Endodermal cell (in vitro differentiated cells): ENCODE measurements at regions not wholly inside any gene's neighbourhood (a gene's known extent, or its start where the extent isn't known, plus 50 kb on each side); places are given as distances from the start of the nearest gene placed in this dataset.

Experiments
- DNase-seq: peaks from one replicate; pipeline ENCODE4 v3.0.0-alpha.2; 2017
- H3K27ac ChIP-seq: 2 replicates; pipeline ENCODE4 v1.5.1; 2013; ENCODE audit warnings: mild to moderate bottlenecking, low read depth, low read length, moderate library complexity
- H3K27me3 ChIP-seq: 2 replicates; pipeline ENCODE4 v1.6.1; 2013; ENCODE audit warnings: mild to moderate bottlenecking, low read length, moderate library complexity; ENCODE audit not compliant: insufficient read depth, control insufficient read depth, poor library complexity, severe bottlenecking
- H3K36me3 ChIP-seq: 2 replicates; pipeline ENCODE4 v1.7.0; 2013; ENCODE audit warnings: mild to moderate bottlenecking, low read length, moderate library complexity; ENCODE audit not compliant: control insufficient read depth, insufficient read depth
- H3K4me1 ChIP-seq: one replicate; pipeline ENCODE4 v1.7.0; 2013; ENCODE audit warnings: low read length; ENCODE audit not compliant: control insufficient read depth, insufficient read depth
- H3K4me3 ChIP-seq: 2 replicates; pipeline ENCODE4 v1.5.1; 2013; ENCODE audit warnings: mild to moderate bottlenecking, low read length, moderate library complexity
- H3K9ac ChIP-seq: 2 replicates; pipeline ENCODE4 v1.6.1; 2013; ENCODE audit warnings: mild to moderate bottlenecking, low read length, moderate library complexity; ENCODE audit not compliant: poor library complexity, severe bottlenecking; ENCODE audit errors: extremely low read depth
- H3K9me3 ChIP-seq: 2 replicates; pipeline ENCODE4 v1.6.1; 2013; ENCODE audit warnings: mild to moderate bottlenecking, low read length, moderate library complexity; ENCODE audit not compliant: control insufficient read depth
- H3K27ac Mint-ChIP-seq: 2 replicates; pipeline ENCODE4 v1.8.0; 2020; ENCODE audit warnings: mixed read lengths
- H3K27me3 Mint-ChIP-seq: 2 replicates; pipeline ENCODE4 v1.8.0; 2021; ENCODE audit warnings: mild to moderate bottlenecking, mixed read lengths; ENCODE audit not compliant: insufficient read depth
- H3K36me3 Mint-ChIP-seq: 2 replicates; pipeline ENCODE4 v1.8.0; 2020; ENCODE audit warnings: low read depth, mixed read lengths
- H3K4me1 Mint-ChIP-seq: 2 replicates; pipeline ENCODE4 v1.8.0; 2020; ENCODE audit warnings: mixed read lengths
- H3K4me3 Mint-ChIP-seq: 2 replicates; pipeline ENCODE4 v1.8.0; 2020; ENCODE audit warnings: mild to moderate bottlenecking, moderate library complexity, mixed read lengths
- H3K9me3 Mint-ChIP-seq: 2 replicates; pipeline ENCODE4 v1.8.0; 2020; ENCODE audit warnings: mild to moderate bottlenecking, mixed read lengths
- WGBS, 2 experiments: methylation state at CpG; one replicate each; pipeline versions ENCODE4 v1.1.5 to v1.1.7; 2013; ENCODE audit warnings: missing lambda C conversion rate in 2 of 2, mixed read lengths in 1 of 2; ENCODE audit not compliant: insufficient coverage in 1 of 2, insufficient read length in 1 of 2; 5-methylcytosine and 5-hydroxymethylcytosine counted together
- TF ChIP-seq, protein P1 (sequence below): fragments of 200-600 bp; sonication (generic); conservative IDR thresholded peaks from 2 replicates; pipeline ENCODE4 v1.5.0; 2021; ENCODE audit warnings: antibody characterized with exemption, mild to moderate bottlenecking

DNA sequence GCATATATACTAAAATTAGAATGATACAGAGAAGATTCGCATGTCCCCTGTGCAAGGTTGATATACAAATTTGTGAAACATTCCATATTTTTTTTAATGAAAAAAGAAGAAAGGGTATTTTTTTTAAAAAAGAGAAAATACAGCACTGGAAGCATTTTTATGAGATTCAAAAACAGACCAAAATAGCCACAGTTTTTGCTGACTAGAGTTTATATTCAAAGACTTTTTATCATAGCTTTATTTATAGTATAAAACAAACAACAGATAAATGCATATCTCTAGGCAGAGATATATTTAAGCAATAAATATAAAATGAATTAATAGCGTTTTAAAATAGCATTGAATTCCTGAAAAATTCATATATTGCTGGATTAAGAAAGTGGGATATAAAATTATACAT lies 436.5 kb upstream of the ACVR2A start:
- H3K27ac Mint-ChIP-seq, result no peak overlapping the region
- Histone ChIP-seq H3K9ac (no peak overlapping the region), H3K4me1 (no peaks in the 10 kb centered on the region), H3K9me3 (peaks cover 7% of the 10 kb centered on the region), H3K27ac (no peak overlapping the region), H3K27me3 (no peaks in the 10 kb centered on the region), H3K36me3 (no peaks in the 10 kb centered on the region), H3K4me3 (no peak overlapping the region)
- H3K27me3 Mint-ChIP-seq, result no peaks in the 10 kb centered on the region
- TF ChIP-seq, protein P1, sequence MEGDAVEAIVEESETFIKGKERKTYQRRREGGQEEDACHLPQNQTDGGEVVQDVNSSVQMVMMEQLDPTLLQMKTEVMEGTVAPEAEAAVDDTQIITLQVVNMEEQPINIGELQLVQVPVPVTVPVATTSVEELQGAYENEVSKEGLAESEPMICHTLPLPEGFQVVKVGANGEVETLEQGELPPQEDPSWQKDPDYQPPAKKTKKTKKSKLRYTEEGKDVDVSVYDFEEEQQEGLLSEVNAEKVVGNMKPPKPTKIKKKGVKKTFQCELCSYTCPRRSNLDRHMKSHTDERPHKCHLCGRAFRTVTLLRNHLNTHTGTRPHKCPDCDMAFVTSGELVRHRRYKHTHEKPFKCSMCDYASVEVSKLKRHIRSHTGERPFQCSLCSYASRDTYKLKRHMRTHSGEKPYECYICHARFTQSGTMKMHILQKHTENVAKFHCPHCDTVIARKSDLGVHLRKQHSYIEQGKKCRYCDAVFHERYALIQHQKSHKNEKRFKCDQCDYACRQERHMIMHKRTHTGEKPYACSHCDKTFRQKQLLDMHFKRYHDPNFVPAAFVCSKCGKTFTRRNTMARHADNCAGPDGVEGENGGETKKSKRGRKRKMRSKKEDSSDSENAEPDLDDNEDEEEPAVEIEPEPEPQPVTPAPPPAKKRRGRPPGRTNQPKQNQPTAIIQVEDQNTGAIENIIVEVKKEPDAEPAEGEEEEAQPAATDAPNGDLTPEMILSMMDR, result no peak
- H3K4me1 Mint-ChIP-seq, result no peaks in the 10 kb centered on the region
- peaks cover 5% of the 10 kb centered on the region for H3K36me3 Mint-ChIP-seq
- H3K9me3 Mint-ChIP-seq, result peaks cover 16% of the 10 kb centered on the region
- 100% methylated on average over 1 of the region's 2 CpGs; no CpG with 5 or more reads in 1 of the 2 experiments for WGBS, 2 experiments
- H3K4me3 Mint-ChIP-seq, result no peak overlapping the region
- no peak for DNase-seq

DNA sequence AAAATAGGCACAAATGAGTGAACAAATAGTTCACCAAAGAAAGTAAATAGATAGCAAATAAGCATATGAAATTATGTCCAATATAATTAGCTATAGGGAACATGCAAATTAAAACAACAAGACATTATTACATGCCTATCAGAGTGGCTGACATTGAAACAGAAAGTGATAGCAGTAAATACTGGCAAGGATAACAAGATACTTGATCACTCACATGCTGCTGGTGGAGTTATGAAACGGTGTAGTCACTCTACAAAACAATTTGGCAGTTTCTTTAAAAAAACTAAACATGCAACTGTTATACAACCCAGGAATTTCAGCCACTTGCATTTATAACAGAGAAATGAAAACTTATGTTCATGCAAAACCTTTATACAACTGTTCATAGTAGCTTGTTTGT lies 439.2 kb upstream of the ACVR2A start:
- no peak overlapping the region for H3K27ac ChIP-seq
- H3K27me3 Mint-ChIP-seq, result no peaks in the 10 kb centered on the region
- peaks cover 2% of the 10 kb centered on the region for H3K36me3 Mint-ChIP-seq
- no peak overlapping the region for H3K9ac ChIP-seq
- no peak for DNase-seq
- H3K4me1 ChIP-seq, result no peaks in the 10 kb centered on the region
- peaks cover under 1% of the 10 kb centered on the region for H3K4me1 Mint-ChIP-seq
- WGBS, 2 experiments, result 91% methylated on average over 1 of the region's 1 CpG; no CpG with 5 or more reads in 1 of the 2 experiments
- H3K36me3 ChIP-seq, result no peaks in the 10 kb centered on the region
- peaks cover 6% of the 10 kb centered on the region for H3K9me3 Mint-ChIP-seq
- no peak overlapping the region for H3K4me3 Mint-ChIP-seq
- H3K4me3 ChIP-seq, result no peak overlapping the region
- peaks cover under 1% of the 10 kb centered on the region for H3K9me3 ChIP-seq
- H3K27ac Mint-ChIP-seq, result no peak overlapping the region
- H3K27me3 ChIP-seq, result no peaks in the 10 kb centered on the region
- TF ChIP-seq, protein P1, result no peak

DNA sequence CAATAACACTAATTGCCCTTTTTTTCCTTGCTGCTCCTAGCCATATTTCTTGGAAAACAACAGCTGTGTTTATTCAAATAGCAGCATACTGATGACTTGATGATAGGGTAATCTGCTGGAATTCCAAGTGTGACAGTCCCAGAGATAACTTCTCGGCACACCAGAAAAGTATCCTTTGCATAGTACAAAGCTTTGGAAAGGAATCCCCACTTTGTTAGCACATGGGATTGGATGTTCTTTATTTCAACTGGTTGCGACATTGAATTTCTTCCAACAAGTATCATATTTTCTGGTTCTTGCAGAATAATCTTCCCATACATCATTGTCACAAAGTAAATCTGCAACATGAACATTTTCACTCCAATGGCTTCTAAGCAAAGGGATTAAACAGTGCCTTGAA lies 445.8 kb upstream of the ACVR2A start:
- Mint-ChIP-seq H3K4me1 (peaks cover 22% of the 10 kb centered on the region), H3K9me3 (no peaks in the 10 kb centered on the region), H3K36me3 (no peaks in the 10 kb centered on the region), H3K27me3 (no peaks in the 10 kb centered on the region), H3K27ac (no peak overlapping the region), H3K4me3 (no peak overlapping the region)
- no peak for DNase-seq
- TF ChIP-seq, protein P1, result no peak
- H3K9me3 ChIP-seq, result peaks cover 5% of the 10 kb centered on the region
- peaks cover 20% of the 10 kb centered on the region for H3K4me1 ChIP-seq
- no peaks in the 10 kb centered on the region for H3K27me3 ChIP-seq
- H3K4me3 ChIP-seq, result peak overlapping the region; percentile 1
- 55 to 67% methylated on average over 2 of the region's 2 CpGs for WGBS, 2 experiments
- H3K9ac ChIP-seq, result no peak overlapping the region
- no peaks in the 10 kb centered on the region for H3K36me3 ChIP-seq
- H3K27ac ChIP-seq, result no peak overlapping the region
